ENCODE measurements at regions not wholly inside any gene's neighbourhood (a gene's known extent, or its start where the extent isn't known, plus 50 kb on each side); places are given as distances from the start of the nearest gene placed in this dataset.
"Not testable (repeated sequence)": the region's sequence is repeated elsewhere in the genome, so short reads cannot be mapped to it uniquely, and the experiment has no call there.

DNA sequence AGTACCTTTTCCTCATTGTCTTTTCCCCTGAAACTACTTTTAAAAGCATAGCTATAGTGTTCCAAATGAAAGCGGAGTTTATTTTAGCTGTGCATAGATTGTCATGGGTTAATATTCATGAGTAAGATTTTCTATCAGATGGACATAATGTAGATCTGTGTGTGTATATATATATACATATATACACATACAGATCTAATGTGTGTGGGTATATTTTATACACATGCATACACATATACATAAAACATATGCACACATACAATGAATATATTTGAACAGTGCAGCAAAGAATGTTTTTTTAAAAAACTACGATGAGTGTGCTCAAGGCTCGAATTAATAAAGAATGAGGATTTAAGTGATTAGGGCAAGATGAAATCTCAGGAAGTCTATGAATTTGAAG, 328.3 kb upstream of the IL12A start:
- TF ChIP-seq POLR2A (IDR thresholded peaks at IDR 0.05; ENCODE audit: low read length), result no peak
- no peak for DNase-seq

DNA sequence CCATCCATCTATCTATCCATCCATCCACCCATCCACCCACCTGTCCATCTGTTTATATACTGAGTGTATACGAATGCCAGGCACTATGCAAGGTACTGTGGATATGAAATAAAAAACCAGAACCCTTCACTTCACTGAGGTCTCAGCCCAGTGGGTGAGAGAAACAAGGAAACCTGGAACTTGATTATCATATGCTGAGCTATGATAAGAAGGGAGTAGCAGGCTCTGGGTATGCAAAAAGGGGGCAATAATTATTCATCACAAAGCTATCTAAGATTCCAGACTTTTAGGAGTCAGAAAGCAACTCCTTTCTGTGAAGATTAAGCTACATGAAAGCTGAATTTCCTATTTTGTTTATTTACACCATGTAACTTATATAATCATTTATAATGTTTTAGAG, 327.7 kb upstream of the IL12A start:
- TF ChIP-seq GATA1 (IDR thresholded peaks at IDR 0.05; ENCODE audit: low read depth, low read length) (no peak), POLR2A (IDR thresholded peaks at IDR 0.05; ENCODE audit: low read length) (no peak)
- DNase-seq, result no peak

DNA sequence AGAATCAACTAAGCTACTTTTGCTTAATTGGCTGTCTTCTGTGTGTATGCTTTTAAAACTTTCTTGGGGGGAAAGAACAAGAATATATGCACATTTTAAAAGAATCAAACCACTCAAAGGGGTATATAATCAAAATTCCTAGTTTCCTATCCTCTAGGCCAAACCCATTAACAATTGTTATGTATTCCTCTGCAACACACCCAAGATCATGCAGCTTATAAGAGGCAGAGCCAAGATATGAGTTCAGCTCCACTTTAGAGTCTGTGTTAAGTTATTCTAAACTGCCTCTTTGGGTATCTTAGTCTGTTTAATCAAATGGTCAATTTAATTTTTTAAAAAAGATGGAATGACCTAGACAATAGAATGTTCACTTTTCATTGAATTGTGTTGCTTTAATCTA, 326.1 kb upstream of the IL12A start:
- TF ChIP-seq GATA1 (IDR thresholded peaks at IDR 0.05; ENCODE audit: low read depth, low read length) (no peak), POLR2A (IDR thresholded peaks at IDR 0.05; ENCODE audit: low read length) (no peak)
- DNase-seq, result no peak

GRCh38 chr3:159664006-159664405, 324.6 kb upstream of the IL12A start:
- DNase-seq, result no peak
- TF ChIP-seq GATA1 (IDR thresholded peaks at IDR 0.05; ENCODE audit: low read depth, low read length) (no peak), POLR2A (IDR thresholded peaks at IDR 0.05; ENCODE audit: low read length) (no peak)

- TF ChIP-seq POLR2A (IDR thresholded peaks at IDR 0.05; ENCODE audit: low read length) (no peak), GATA1 (IDR thresholded peaks at IDR 0.05; ENCODE audit: low read depth, low read length) (no peak)
- no peak for DNase-seq
Observed at GRCh38 chr3:159664653-159665052, 324.0 kb upstream of the IL12A start.

- no peak for DNase-seq
- TF ChIP-seq GATA1 (IDR thresholded peaks at IDR 0.05; ENCODE audit: low read depth, low read length), result no peak
- no peak for TF ChIP-seq POLR2A (IDR thresholded peaks at IDR 0.05; ENCODE audit: low read length)
Observed at GRCh38 chr3:159667261-159667660, 321.4 kb upstream of the IL12A start.

- DNase-seq, result no peak
- no peak for TF ChIP-seq POLR2A (IDR thresholded peaks at IDR 0.05; ENCODE audit: low read length)
- TF ChIP-seq GATA1 (IDR thresholded peaks at IDR 0.05; ENCODE audit: low read depth, low read length), result no peak
Observed at GRCh38 chr3:159668461-159668860, 320.2 kb upstream of the IL12A start.

GRCh38 chr3:159668990-159669476, 319.6 kb upstream of the IL12A start:
- DNase-seq, result no peak
- no peak for TF ChIP-seq POLR2A (IDR thresholded peaks at IDR 0.05; ENCODE audit: low read length)
- no peak for TF ChIP-seq GATA1 (IDR thresholded peaks at IDR 0.05; ENCODE audit: low read depth, low read length)

DNA sequence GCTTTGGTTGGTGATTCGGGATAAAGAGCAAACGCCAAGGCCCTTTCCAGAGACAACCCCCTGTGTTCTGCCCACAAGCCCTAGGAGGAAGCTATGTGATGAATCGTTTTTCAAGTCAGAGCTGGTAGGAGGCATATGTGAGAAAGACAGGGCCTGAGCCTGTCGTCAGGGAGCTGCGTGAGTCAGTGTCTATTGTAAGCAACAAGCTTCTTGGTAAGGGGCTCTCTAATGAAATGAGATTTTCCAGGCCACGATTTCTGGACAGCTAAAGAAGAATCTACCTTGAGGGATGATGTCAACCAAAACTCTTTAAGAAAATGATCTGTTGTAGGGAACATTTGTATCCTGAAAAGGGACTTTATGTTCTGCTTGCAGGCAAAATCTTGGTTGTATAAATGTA, 318.9 kb upstream of the IL12A start:
- DNase-seq, result no peak
- TF ChIP-seq GATA1 (IDR thresholded peaks at IDR 0.05; ENCODE audit: low read depth, low read length) (no peak), POLR2A (IDR thresholded peaks at IDR 0.05; ENCODE audit: low read length) (no peak)

GRCh38 chr3:159672728-159673688, 315.6 kb upstream of the IL12A start:
- TF ChIP-seq POLR2A (IDR thresholded peaks at IDR 0.05; ENCODE audit: low read length), result no peak
- no peak for TF ChIP-seq GATA1 (IDR thresholded peaks at IDR 0.05; ENCODE audit: low read depth, low read length)
- DNase-seq, result no peak

- TF ChIP-seq POLR2A (IDR thresholded peaks at IDR 0.05; ENCODE audit: low read length), result no peak
- no peak for TF ChIP-seq GATA1 (IDR thresholded peaks at IDR 0.05; ENCODE audit: low read depth, low read length)
- DNase-seq, result no peak
Observed at GRCh38 chr3:159674583-159674982, 314.1 kb upstream of the IL12A start.

DNA sequence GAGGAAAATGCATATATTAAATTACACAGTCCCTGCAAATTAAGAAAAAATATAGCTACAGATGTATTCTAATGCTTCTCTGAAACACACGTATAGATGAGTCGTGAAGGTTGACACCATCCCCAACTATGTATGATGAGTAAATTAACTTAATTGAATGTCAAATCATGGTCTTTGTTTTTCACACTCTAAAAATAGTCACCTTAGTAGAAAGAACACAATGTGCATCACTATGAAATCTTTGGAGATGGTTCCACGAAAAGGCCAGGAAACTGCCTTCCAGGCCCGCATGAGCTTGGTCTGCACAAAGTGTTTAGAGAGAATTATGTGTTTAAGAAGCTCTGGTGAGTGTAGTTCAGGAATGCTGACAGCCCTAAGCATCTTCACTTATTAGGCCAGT, 313.4 kb upstream of the IL12A start:
- TF ChIP-seq GATA1 (IDR thresholded peaks at IDR 0.05; ENCODE audit: low read depth, low read length) (no peak), POLR2A (IDR thresholded peaks at IDR 0.05; ENCODE audit: low read length) (no peak)

GRCh38 chr3:159679900-159680299, 308.7 kb upstream of the IL12A start:
- TF ChIP-seq POLR2A (IDR thresholded peaks at IDR 0.05; ENCODE audit: low read length), result no peak
- TF ChIP-seq GATA1 (IDR thresholded peaks at IDR 0.05; ENCODE audit: low read depth, low read length), result no peak
- DNase-seq, result no peak

More for the DNA sequence above, 313.4 kb upstream of the IL12A start:
- DNase-seq, result no peak

- not testable (repeated sequence) for DNase-seq
Observed at GRCh38 chr3:159681717-159682116, 306.9 kb upstream of the IL12A start.

- no peak for TF ChIP-seq GATA1 (IDR thresholded peaks at IDR 0.05; ENCODE audit: low read depth, low read length)
- no peak for DNase-seq
Observed at GRCh38 chr3:159685801-159686200, 302.8 kb upstream of the IL12A start.

All from erythroblast (primary cell).